ENCODE measurements at regions not wholly inside any gene's neighbourhood (a gene's known extent, or its start where the extent isn't known, plus 50 kb on each side); places are given as distances from the start of the nearest gene placed in this dataset.

- no peak for TF ChIP-seq POLR2A (IDR thresholded peaks at IDR 0.05)
- TF ChIP-seq, protein P1, sequence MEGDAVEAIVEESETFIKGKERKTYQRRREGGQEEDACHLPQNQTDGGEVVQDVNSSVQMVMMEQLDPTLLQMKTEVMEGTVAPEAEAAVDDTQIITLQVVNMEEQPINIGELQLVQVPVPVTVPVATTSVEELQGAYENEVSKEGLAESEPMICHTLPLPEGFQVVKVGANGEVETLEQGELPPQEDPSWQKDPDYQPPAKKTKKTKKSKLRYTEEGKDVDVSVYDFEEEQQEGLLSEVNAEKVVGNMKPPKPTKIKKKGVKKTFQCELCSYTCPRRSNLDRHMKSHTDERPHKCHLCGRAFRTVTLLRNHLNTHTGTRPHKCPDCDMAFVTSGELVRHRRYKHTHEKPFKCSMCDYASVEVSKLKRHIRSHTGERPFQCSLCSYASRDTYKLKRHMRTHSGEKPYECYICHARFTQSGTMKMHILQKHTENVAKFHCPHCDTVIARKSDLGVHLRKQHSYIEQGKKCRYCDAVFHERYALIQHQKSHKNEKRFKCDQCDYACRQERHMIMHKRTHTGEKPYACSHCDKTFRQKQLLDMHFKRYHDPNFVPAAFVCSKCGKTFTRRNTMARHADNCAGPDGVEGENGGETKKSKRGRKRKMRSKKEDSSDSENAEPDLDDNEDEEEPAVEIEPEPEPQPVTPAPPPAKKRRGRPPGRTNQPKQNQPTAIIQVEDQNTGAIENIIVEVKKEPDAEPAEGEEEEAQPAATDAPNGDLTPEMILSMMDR (IDR thresholded peaks at IDR 0.05), result no peak
Observed at GRCh38 chr3:31413515-31413914, 119.2 kb upstream of the STT3B start.

Data from Peyer's patch (tissue), 4 donors.